ENCODE measurements at regions not wholly inside any gene's neighbourhood (a gene's known extent, or its start where the extent isn't known, plus 50 kb on each side); places are given as distances from the start of the nearest gene placed in this dataset.
A peak's percentile ranks its signal among the peaks of the same experiment; 100 is the strongest.

GRCh38 chr13:97786510-97786909, 167.0 kb upstream of the IPO5 start:
- no peak for DNase-seq

GRCh38 chr13:97797553-97797952, 155.9 kb upstream of the IPO5 start:
- no peak for DNase-seq

GRCh38 chr13:97798171-97798821, 155.2 kb upstream of the IPO5 start:
- no peak for DNase-seq

- DNase-seq, result peak; percentile 6 to 21 (median 10)
Observed at GRCh38 chr13:97798836-97799235, 154.6 kb upstream of the IPO5 start.

- no peak for DNase-seq
Observed at GRCh38 chr13:97802213-97802612, 151.3 kb upstream of the IPO5 start.

- no peak for DNase-seq
Observed at GRCh38 chr13:97809576-97809975, 143.9 kb upstream of the IPO5 start.

- DNase-seq, result peak; percentile 14 to 55 (median 18)
Observed at GRCh38 chr13:97810152-97810551, 143.3 kb upstream of the IPO5 start.

- no peak for DNase-seq
Observed at GRCh38 chr13:97822377-97822776, 131.1 kb upstream of the IPO5 start.

GRCh38 chr13:97826421-97827012, 127.0 kb upstream of the IPO5 start:
- no peak for DNase-seq

GRCh38 chr13:97834250-97834649, 119.2 kb upstream of the IPO5 start:
- DNase-seq, result no peak

- no peak for DNase-seq
Observed at GRCh38 chr13:97843189-97843588, 110.3 kb upstream of the IPO5 start.

GRCh38 chr13:97844151-97844550, 109.3 kb upstream of the IPO5 start:
- no peak for DNase-seq

- DNase-seq, result peak in 1 of 3 donors; percentile 11
Observed at GRCh38 chr13:97848886-97849285, 104.6 kb upstream of the IPO5 start.

GRCh38 chr13:97849305-97849704, 104.2 kb upstream of the IPO5 start:
- DNase-seq, result peak in 2 of 3 donors; percentile 22 to 38

- DNase-seq, result no peak
Observed at GRCh38 chr13:97851269-97851668, 102.2 kb upstream of the IPO5 start.

- no peak for DNase-seq
Observed at GRCh38 chr13:97852181-97852874, 101.1 kb upstream of the IPO5 start.

GRCh38 chr13:97853550-97853949, 99.9 kb upstream of the IPO5 start:
- no peak for DNase-seq

- DNase-seq, result peak; percentile 85 to 94 (median 90)
Observed at GRCh38 chr13:97855570-97856303, 97.7 kb upstream of the IPO5 start.

- no peak for DNase-seq
Observed at GRCh38 chr13:97856304-97856675, 97.2 kb upstream of the IPO5 start.

- peak in 1 of 3 donors; percentile 13 for DNase-seq
Observed at GRCh38 chr13:97858161-97858560, 95.3 kb upstream of the IPO5 start.

- DNase-seq, result no peak
Observed at GRCh38 chr13:97866346-97866745, 87.1 kb upstream of the IPO5 start.

- DNase-seq, result no peak
Observed at GRCh38 chr13:97866751-97867150, 86.7 kb upstream of the IPO5 start.

GRCh38 chr13:97873398-97873797, 80.1 kb upstream of the IPO5 start:
- DNase-seq, result no peak
